ENCODE measurements at regions not wholly inside any gene's neighbourhood (a gene's known extent, or its start where the extent isn't known, plus 50 kb on each side); places are given as distances from the start of the nearest gene placed in this dataset.

- no peak overlapping the region for H3K4me3 ChIP-seq (ENCODE audit: low read length in 3 of 3)
- TF ChIP-seq, protein P1, sequence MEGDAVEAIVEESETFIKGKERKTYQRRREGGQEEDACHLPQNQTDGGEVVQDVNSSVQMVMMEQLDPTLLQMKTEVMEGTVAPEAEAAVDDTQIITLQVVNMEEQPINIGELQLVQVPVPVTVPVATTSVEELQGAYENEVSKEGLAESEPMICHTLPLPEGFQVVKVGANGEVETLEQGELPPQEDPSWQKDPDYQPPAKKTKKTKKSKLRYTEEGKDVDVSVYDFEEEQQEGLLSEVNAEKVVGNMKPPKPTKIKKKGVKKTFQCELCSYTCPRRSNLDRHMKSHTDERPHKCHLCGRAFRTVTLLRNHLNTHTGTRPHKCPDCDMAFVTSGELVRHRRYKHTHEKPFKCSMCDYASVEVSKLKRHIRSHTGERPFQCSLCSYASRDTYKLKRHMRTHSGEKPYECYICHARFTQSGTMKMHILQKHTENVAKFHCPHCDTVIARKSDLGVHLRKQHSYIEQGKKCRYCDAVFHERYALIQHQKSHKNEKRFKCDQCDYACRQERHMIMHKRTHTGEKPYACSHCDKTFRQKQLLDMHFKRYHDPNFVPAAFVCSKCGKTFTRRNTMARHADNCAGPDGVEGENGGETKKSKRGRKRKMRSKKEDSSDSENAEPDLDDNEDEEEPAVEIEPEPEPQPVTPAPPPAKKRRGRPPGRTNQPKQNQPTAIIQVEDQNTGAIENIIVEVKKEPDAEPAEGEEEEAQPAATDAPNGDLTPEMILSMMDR (IDR thresholded peaks at IDR 0.05; ENCODE audit: borderline replicate concordance, extremely low read depth, insufficient read depth): no peak
- no peaks in the 10 kb centered on the region for H3K27me3 ChIP-seq (ENCODE audit: control insufficient read depth, insufficient read depth, low read length)
- FAIRE-seq (no peak), DNase-seq (no peak)
- H3K27ac ChIP-seq (ENCODE audit: low read depth in 2 of 2, low read length in 2 of 2): no peak overlapping the region
- H3K36me3 ChIP-seq (ENCODE audit: control insufficient read depth in 2 of 3, insufficient read depth in 3 of 3, low read length in 3 of 3): no peaks in the 10 kb centered on the region
- intact Hi-C loops (cut with DNase I): no loop called here
- H3K9me3 ChIP-seq (ENCODE audit: control insufficient read depth in 2 of 3, insufficient read depth in 1 of 3, low read length in 3 of 3): no peaks in the 10 kb centered on the region
- no peak overlapping the region for H3K9ac ChIP-seq (ENCODE audit: low read length in 3 of 3)
- H3K4me1 ChIP-seq (ENCODE audit: control insufficient read depth in 2 of 3, insufficient read depth in 2 of 3, low read depth in 1 of 3, low read length in 3 of 3): no peaks in the 10 kb centered on the region
Measured at GRCh38 chr4:161061046-161061445, 1102.8 kb downstream of the FSTL5 start.

Data from kidney (tissue), 13 donors.